ENCODE measurements at regions not wholly inside any gene's neighbourhood (a gene's known extent, or its start where the extent isn't known, plus 50 kb on each side); places are given as distances from the start of the nearest gene placed in this dataset.

- H3K27ac ChIP-seq (ENCODE audit: low read depth, low read length): no peak overlapping the region
- H3K4me3 ChIP-seq (ENCODE audit: insufficient read depth, low read length, poor library complexity, severe bottlenecking): no peak overlapping the region
- no peak overlapping the region for H3K9ac ChIP-seq (ENCODE audit: low read length)
- no peak overlapping the region for H3K4me2 ChIP-seq (ENCODE audit: low read depth, low read length, poor library complexity, severe bottlenecking)
- H3F3A ChIP-seq (ENCODE audit: insufficient read depth): no peaks in the 10 kb centered on the region
- no peaks in the 10 kb centered on the region for H3K79me2 ChIP-seq (ENCODE audit: insufficient read depth, low read length)
- TF ChIP-seq EZH2phosphoT487 (conservative IDR thresholded peaks at IDR 0.05; ENCODE audit: low read length): no peak
- no peak for TF ChIP-seq CTCF (IDR thresholded peaks at IDR 0.05; ENCODE audit: insufficient read depth, low read length, poor library complexity, severe bottlenecking)
- no peak overlapping the region for H2AFZ ChIP-seq (ENCODE audit: low read depth, low read length, severe bottlenecking)
- H3K36me3 ChIP-seq (ENCODE audit: low read length): no peaks in the 10 kb centered on the region
- no peaks in the 10 kb centered on the region for H4K20me1 ChIP-seq (ENCODE audit: low read depth, low read length)
- H3K9me2 ChIP-seq (replicated peaks; ENCODE audit: insufficient read depth, low read length): no peaks in the 10 kb centered on the region
- no peaks in the 10 kb centered on the region for H3K9me3 ChIP-seq (ENCODE audit: insufficient read depth, low read length)
- no peaks in the 10 kb centered on the region for H3K27me3 ChIP-seq (ENCODE audit: low read length)
Observed at GRCh38 chr18:41558715-41559114, 396.3 kb upstream of the PIK3C3 start.

GRCh38 chr18:41553716-41554115 is 401.3 kb upstream of the PIK3C3 start:
- TF ChIP-seq EZH2phosphoT487 (conservative IDR thresholded peaks at IDR 0.05; ENCODE audit: low read length) (no peak), CTCF (IDR thresholded peaks at IDR 0.05; ENCODE audit: insufficient read depth, low read length, poor library complexity, severe bottlenecking) (no peak)
- H3K4me2 ChIP-seq (ENCODE audit: low read depth, low read length, poor library complexity, severe bottlenecking): no peak overlapping the region
- no peak overlapping the region for H3K27ac ChIP-seq (ENCODE audit: low read depth, low read length)
- no peak overlapping the region for H2AFZ ChIP-seq (ENCODE audit: low read depth, low read length, severe bottlenecking)
- H3K36me3 ChIP-seq (ENCODE audit: low read length): no peaks in the 10 kb centered on the region
- no peak overlapping the region for H3K9ac ChIP-seq (ENCODE audit: low read length)
- H3K9me3 ChIP-seq (ENCODE audit: insufficient read depth, low read length): no peaks in the 10 kb centered on the region
- no peaks in the 10 kb centered on the region for H3K79me2 ChIP-seq (ENCODE audit: insufficient read depth, low read length)
- no peaks in the 10 kb centered on the region for H3F3A ChIP-seq (ENCODE audit: insufficient read depth)
- H3K4me3 ChIP-seq (ENCODE audit: insufficient read depth, low read length, poor library complexity, severe bottlenecking): no peak overlapping the region
- no peaks in the 10 kb centered on the region for H3K27me3 ChIP-seq (ENCODE audit: low read length)
- no peaks in the 10 kb centered on the region for H4K20me1 ChIP-seq (ENCODE audit: low read depth, low read length)
- H3K9me2 ChIP-seq (replicated peaks; ENCODE audit: insufficient read depth, low read length): no peaks in the 10 kb centered on the region

- H3K4me3 ChIP-seq (ENCODE audit: insufficient read depth, low read length, poor library complexity, severe bottlenecking): no peak overlapping the region
- no peak overlapping the region for H3K27ac ChIP-seq (ENCODE audit: low read depth, low read length)
- no peaks in the 10 kb centered on the region for H4K20me1 ChIP-seq (ENCODE audit: low read depth, low read length)
- no peaks in the 10 kb centered on the region for H3K79me2 ChIP-seq (ENCODE audit: insufficient read depth, low read length)
- no peaks in the 10 kb centered on the region for H3K9me2 ChIP-seq (replicated peaks; ENCODE audit: insufficient read depth, low read length)
- no peaks in the 10 kb centered on the region for H3K27me3 ChIP-seq (ENCODE audit: low read length)
- H2AFZ ChIP-seq (ENCODE audit: low read depth, low read length, severe bottlenecking): no peak overlapping the region
- no peaks in the 10 kb centered on the region for H3F3A ChIP-seq (ENCODE audit: insufficient read depth)
- H3K36me3 ChIP-seq (ENCODE audit: low read length): no peaks in the 10 kb centered on the region
- H3K9me3 ChIP-seq (ENCODE audit: insufficient read depth, low read length): no peaks in the 10 kb centered on the region
- no peak overlapping the region for H3K4me2 ChIP-seq (ENCODE audit: low read depth, low read length, poor library complexity, severe bottlenecking)
- no peak overlapping the region for H3K9ac ChIP-seq (ENCODE audit: low read length)
- TF ChIP-seq EZH2phosphoT487 (conservative IDR thresholded peaks at IDR 0.05; ENCODE audit: low read length) (no peak), CTCF (IDR thresholded peaks at IDR 0.05; ENCODE audit: insufficient read depth, low read length, poor library complexity, severe bottlenecking) (no peak)
Observed at GRCh38 chr18:41548521-41549260, 406.3 kb upstream of the PIK3C3 start.

Data from SU-DHL-6 (cell line).